ENCODE measurements at regions not wholly inside any gene's neighbourhood (a gene's known extent, or its start where the extent isn't known, plus 50 kb on each side); places are given as distances from the start of the nearest gene placed in this dataset.

- Histone ChIP-seq H3K36me3 (no peaks in the 10 kb centered on the region), H3K27me3 (peaks cover 0 to 7% (median 0%) of the 10 kb centered on the region in 3 donors), H3K9me3 (peaks cover 0 to 5% (median 0%) of the 10 kb centered on the region in 4 donors), H3K27ac (no peak overlapping the region), H3K4me1 (peaks cover 0 to 10% (median 7%) of the 10 kb centered on the region in 4 donors), H3K4me3 (no peak overlapping the region)
- intact Hi-C loops (cut with DNase I; ENCODE audit: low total_unique reads) = no loop called here
- WGBS, 5 donors = 89 to 96% (median 95%) methylated on average over 2 of the region's 2 CpGs
- DNase-seq = no peak
- no peak for TF ChIP-seq EP300 (IDR thresholded peaks at IDR 0.05)
- no peak for TF ChIP-seq POLR2A (IDR thresholded peaks at IDR 0.05)
- no peak for TF ChIP-seq POLR2AphosphoS5 (IDR thresholded peaks at IDR 0.05)
- TF ChIP-seq, protein P1, sequence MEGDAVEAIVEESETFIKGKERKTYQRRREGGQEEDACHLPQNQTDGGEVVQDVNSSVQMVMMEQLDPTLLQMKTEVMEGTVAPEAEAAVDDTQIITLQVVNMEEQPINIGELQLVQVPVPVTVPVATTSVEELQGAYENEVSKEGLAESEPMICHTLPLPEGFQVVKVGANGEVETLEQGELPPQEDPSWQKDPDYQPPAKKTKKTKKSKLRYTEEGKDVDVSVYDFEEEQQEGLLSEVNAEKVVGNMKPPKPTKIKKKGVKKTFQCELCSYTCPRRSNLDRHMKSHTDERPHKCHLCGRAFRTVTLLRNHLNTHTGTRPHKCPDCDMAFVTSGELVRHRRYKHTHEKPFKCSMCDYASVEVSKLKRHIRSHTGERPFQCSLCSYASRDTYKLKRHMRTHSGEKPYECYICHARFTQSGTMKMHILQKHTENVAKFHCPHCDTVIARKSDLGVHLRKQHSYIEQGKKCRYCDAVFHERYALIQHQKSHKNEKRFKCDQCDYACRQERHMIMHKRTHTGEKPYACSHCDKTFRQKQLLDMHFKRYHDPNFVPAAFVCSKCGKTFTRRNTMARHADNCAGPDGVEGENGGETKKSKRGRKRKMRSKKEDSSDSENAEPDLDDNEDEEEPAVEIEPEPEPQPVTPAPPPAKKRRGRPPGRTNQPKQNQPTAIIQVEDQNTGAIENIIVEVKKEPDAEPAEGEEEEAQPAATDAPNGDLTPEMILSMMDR (IDR thresholded peaks at IDR 0.05) = no peak
Observed at GRCh38 chr16:86450691-86451090, 59.6 kb upstream of the FOXF1 start.

DNA sequence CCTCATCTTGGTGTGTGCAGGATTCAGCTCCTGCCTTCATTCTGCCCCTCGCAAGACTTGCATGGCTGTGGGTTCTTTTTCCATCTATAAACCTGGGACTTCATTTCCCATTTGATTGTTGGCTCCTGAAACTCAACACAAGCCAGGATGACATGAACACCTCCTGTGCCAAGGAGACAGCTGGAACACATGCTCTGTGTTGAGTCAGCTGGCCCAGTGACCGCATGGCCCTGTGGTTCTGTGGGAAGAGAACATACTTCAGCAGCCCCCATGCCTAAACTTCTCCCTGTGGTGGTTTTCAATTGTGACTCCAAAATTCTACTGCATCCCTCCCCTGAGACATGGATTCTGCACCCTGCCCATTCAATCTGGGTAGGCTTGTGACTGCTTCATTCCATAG, 57.9 kb upstream of the FOXF1 start:
- Histone ChIP-seq H3K4me3 (no peak overlapping the region), H3K27me3 (peaks cover 0 to 9% (median 0%) of the 10 kb centered on the region in 3 donors), H3K36me3 (no peaks in the 10 kb centered on the region), H3K9me3 (no peaks in the 10 kb centered on the region), H3K27ac (peak overlapping the region in 1 of 5 donors; percentile 5), H3K4me1 (peaks cover 0 to 9% (median 6%) of the 10 kb centered on the region in 4 donors)
- DNase-seq = no peak
- WGBS, 5 donors = 49 to 88% (median 83%) methylated on average over 2 of the region's 2 CpGs
- intact Hi-C loops (cut with DNase I; ENCODE audit: low total_unique reads) = no loop called here
- TF ChIP-seq POLR2AphosphoS5 (IDR thresholded peaks at IDR 0.05) (peak in 2 of 3 donors; percentile 14 to 51), POLR2A (IDR thresholded peaks at IDR 0.05) (no peak), EP300 (IDR thresholded peaks at IDR 0.05) (no peak)
- TF ChIP-seq, protein P1 (IDR thresholded peaks at IDR 0.05) = no peak

DNA sequence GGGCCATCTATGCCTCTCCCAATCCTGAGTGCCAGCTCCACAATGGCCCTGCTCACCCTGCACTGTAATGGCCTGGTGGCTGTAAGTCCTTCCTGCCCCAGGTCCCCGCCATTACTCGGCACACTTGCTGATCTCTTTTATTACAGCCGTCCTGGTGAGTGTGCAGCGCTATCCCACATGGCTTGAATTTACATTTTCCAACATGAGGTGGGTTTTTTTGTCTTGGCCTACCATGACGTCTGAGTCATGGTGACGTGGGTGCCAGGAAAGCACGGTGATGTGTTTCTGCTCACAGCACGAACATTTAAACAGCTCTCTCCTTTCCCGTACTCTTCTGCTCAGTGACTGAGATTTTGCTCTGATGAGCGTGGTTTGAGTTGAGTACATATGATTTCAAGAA, 55.2 kb upstream of the FOXF1 start:
- intact Hi-C loops (cut with DNase I; ENCODE audit: low total_unique reads) = no loop called here
- Histone ChIP-seq H3K27ac (peak overlapping the region in 4 of 5 donors; percentile 35 to 88 (median 67)), H3K9me3 (peaks cover 0 to 2% (median 0%) of the 10 kb centered on the region in 4 donors), H3K4me1 (peaks cover 0 to 15% (median 11%) of the 10 kb centered on the region in 4 donors), H3K27me3 (peaks cover 0 to 11% (median 0%) of the 10 kb centered on the region in 3 donors), H3K36me3 (no peaks in the 10 kb centered on the region), H3K4me3 (no peak overlapping the region)
- TF ChIP-seq POLR2A (IDR thresholded peaks at IDR 0.05) = no peak
- peak; percentile 85 for TF ChIP-seq EP300 (IDR thresholded peaks at IDR 0.05)
- TF ChIP-seq, protein P1 (IDR thresholded peaks at IDR 0.05) = no peak
- peak; percentile 16 to 70 (median 41) for TF ChIP-seq POLR2AphosphoS5 (IDR thresholded peaks at IDR 0.05)
- DNase-seq = peak in 1 of 2 donors; percentile 53
- 68 to 82% (median 78%) methylated on average over 10 of the region's 10 CpGs for WGBS, 5 donors

GRCh38 chr16:86455640-86456039, 54.7 kb upstream of the FOXF1 start:
- peaks cover 0 to 11% (median 0%) of the 10 kb centered on the region in 3 donors for H3K27me3 ChIP-seq
- no peaks in the 10 kb centered on the region for H3K36me3 ChIP-seq
- peaks cover 0 to 7% (median 2%) of the 10 kb centered on the region in 4 donors for H3K9me3 ChIP-seq
- TF ChIP-seq, protein P1 (IDR thresholded peaks at IDR 0.05) = no peak
- TF ChIP-seq POLR2AphosphoS5 (IDR thresholded peaks at IDR 0.05) = no peak
- H3K27ac ChIP-seq = peak overlapping the region in 4 of 5 donors; percentile 35 to 88 (median 67)
- intact Hi-C loops (cut with DNase I; ENCODE audit: low total_unique reads) = no loop called here
- H3K4me1 ChIP-seq = peaks cover 0 to 15% (median 11%) of the 10 kb centered on the region in 4 donors
- WGBS, 5 donors = 80 to 88% (median 82%) methylated on average over 14 of the region's 14 CpGs
- DNase-seq = no peak
- no peak overlapping the region for H3K4me3 ChIP-seq
